Calu3 (cell line): ENCODE measurements at regions not wholly inside any gene's neighbourhood (a gene's known extent, or its start where the extent isn't known, plus 50 kb on each side); places are given as distances from the start of the nearest gene placed in this dataset.

Experiments used
- BruUV-seq: library from RNA; stranded (reverse); fragments of 400-500 nt; replicated peaks from 2 replicates; lab custom pipeline; 2021; lab: Mats Ljungman, UMichigan
- CTCF ChIA-PET: fragments of 300-600 bp; sonication (Branson Sonifier 250); formaldehyde crosslinking; loops from one replicate; lab custom pipeline; 2022; ENCODE audit warnings: antibody characterized with exemption; lab: Charles Lee
- DNase-seq: peaks from one replicate; pipeline ENCODE4 v3.0.0; 2022
- H3K27ac Mint-ChIP-seq: one replicate; pipeline ENCODE4 v1.8.0; 2022; ENCODE audit warnings: mixed read lengths; ENCODE audit not compliant: unreplicated experiment
- H3K27me3 Mint-ChIP-seq: one replicate; pipeline ENCODE4 v1.8.0; 2022; ENCODE audit warnings: mixed read lengths; ENCODE audit not compliant: unreplicated experiment
- H3K36me3 Mint-ChIP-seq: one replicate; pipeline ENCODE4 v1.8.0; 2022; ENCODE audit warnings: mild to moderate bottlenecking, moderate library complexity, mixed read lengths; ENCODE audit not compliant: insufficient read depth, unreplicated experiment
- H3K4me1 Mint-ChIP-seq: one replicate; pipeline ENCODE4 v1.8.0; 2022; ENCODE audit warnings: mild to moderate bottlenecking, low read depth, mixed read lengths; ENCODE audit not compliant: unreplicated experiment
- H3K4me3 Mint-ChIP-seq: one replicate; pipeline ENCODE4 v1.8.0; 2022; ENCODE audit warnings: mild to moderate bottlenecking, low read depth, moderate library complexity, mixed read lengths; ENCODE audit not compliant: unreplicated experiment
- H3K9me3 Mint-ChIP-seq: one replicate; pipeline ENCODE4 v1.8.0; 2022; ENCODE audit warnings: low read depth, mixed read lengths; ENCODE audit not compliant: unreplicated experiment
- intact Hi-C: fragments of 100-400 bp; cut with micrococcal nuclease; formaldehyde crosslinking; loops from one replicate; pipeline ENCODE4 v1.10.0; 2022; ENCODE audit not compliant: unreplicated experiment
- TF ChIP-seq, protein P1 (sequence below): fragments of 200-600 bp; IDR thresholded peaks from one replicate; pipeline ENCODE4 v1.8.0; 2022; ENCODE audit warnings: antibody characterized with exemption; ENCODE audit not compliant: unreplicated experiment

DNA sequence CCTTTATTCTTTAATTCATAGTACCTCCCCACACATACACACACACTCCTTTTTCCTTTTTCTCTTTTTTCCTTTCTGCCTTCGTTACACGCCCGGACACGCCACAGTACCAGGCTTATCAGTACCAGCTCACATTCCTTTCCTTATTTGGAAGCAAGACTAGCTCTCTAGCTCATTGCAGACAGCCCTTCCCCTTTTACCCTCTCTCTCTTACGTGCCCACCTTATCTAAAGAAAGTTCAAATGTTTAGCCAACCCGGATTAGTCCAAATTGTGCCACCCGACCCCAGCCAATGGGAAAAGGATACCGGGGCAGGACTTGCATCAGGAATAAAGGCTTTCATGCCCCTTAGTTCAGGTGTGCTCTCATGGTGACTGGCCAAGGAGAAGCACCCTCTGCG, 194.7 kb upstream of the VCX3A start:
- no peak for DNase-seq
- H3K27ac Mint-ChIP-seq: no peak overlapping the region
- H3K27me3 Mint-ChIP-seq: no peaks in the 10 kb centered on the region
- TF ChIP-seq, protein P1, sequence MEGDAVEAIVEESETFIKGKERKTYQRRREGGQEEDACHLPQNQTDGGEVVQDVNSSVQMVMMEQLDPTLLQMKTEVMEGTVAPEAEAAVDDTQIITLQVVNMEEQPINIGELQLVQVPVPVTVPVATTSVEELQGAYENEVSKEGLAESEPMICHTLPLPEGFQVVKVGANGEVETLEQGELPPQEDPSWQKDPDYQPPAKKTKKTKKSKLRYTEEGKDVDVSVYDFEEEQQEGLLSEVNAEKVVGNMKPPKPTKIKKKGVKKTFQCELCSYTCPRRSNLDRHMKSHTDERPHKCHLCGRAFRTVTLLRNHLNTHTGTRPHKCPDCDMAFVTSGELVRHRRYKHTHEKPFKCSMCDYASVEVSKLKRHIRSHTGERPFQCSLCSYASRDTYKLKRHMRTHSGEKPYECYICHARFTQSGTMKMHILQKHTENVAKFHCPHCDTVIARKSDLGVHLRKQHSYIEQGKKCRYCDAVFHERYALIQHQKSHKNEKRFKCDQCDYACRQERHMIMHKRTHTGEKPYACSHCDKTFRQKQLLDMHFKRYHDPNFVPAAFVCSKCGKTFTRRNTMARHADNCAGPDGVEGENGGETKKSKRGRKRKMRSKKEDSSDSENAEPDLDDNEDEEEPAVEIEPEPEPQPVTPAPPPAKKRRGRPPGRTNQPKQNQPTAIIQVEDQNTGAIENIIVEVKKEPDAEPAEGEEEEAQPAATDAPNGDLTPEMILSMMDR: no peak
- H3K4me3 Mint-ChIP-seq: no peak overlapping the region
- H3K36me3 Mint-ChIP-seq: no peaks in the 10 kb centered on the region
- CTCF ChIA-PET: no interaction called here
- BruUV-seq: no TSS peak
- no peaks in the 10 kb centered on the region for H3K4me1 Mint-ChIP-seq
- peaks cover 10% of the 10 kb centered on the region for H3K9me3 Mint-ChIP-seq
- intact Hi-C loops: no loop called here

DNA sequence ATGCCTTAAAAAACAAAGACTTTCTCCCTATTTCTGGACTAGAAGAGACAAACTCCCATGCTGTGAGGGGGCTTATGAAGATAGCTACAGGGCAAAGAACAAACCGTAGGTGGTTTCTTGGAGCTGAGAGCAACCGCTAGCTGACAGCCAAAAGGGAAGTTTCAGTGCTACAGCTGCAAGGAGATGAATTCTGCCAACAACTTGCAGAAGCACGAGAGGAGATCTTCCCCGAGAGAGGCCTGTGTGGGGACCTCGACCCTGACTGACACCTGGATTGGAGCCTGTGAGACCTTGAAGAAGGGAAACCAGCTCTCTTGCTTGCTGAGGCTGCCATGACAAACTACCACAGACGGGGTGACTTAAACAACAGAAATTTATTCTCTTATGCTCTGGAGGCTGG, 183.8 kb upstream of the VCX3A start:
- TF ChIP-seq, protein P1: no peak
- Mint-ChIP-seq H3K9me3 (peaks cover 10% of the 10 kb centered on the region), H3K4me1 (no peaks in the 10 kb centered on the region), H3K27ac (no peak overlapping the region), H3K4me3 (no peak overlapping the region), H3K27me3 (no peaks in the 10 kb centered on the region), H3K36me3 (no peaks in the 10 kb centered on the region)
- CTCF ChIA-PET: no interaction called here
- intact Hi-C loops: no loop called here
- no peak for DNase-seq
- BruUV-seq: no TSS peak

DNA sequence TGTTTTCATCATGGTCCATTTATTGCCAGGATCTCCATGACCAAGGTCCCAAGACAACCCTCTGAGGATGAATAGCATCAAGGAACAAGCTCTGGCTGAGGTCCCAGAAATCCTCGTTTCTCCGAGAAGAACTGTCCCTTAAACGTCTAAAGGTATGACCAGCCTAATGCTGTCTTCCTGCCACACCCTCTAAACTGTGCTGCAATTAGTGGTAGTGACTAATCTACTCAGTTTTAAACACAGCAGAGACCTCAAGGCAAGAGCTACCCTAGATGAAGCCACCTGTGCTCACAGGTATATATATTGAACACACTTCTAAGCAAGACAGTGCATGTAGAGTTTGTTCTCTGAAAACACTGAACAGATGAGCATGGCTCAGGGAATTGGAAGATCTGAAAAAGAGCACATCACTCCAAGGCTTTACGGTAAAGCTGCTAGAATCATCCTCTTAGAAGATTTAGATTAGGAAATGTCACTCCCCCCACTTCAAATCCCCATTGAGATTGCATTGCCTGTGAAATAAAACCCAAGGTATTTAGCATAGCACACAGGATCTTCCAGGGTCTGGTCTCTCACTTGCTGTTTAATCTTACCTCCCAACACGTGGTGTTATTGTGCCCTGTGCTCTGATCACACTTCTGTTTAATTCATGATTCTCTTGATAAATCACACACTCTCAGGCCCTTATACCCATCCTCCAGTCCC, 173.9 kb upstream of the VCX3A start:
- no peak for DNase-seq
- no peak overlapping the region for H3K4me3 Mint-ChIP-seq
- no peaks in the 10 kb centered on the region for H3K36me3 Mint-ChIP-seq
- no peaks in the 10 kb centered on the region for H3K27me3 Mint-ChIP-seq
- intact Hi-C loops: no loop called here
- H3K27ac Mint-ChIP-seq: no peak overlapping the region
- TF ChIP-seq, protein P1: no peak
- no TSS peak for BruUV-seq
- CTCF ChIA-PET: no interaction called here
- H3K4me1 Mint-ChIP-seq: no peaks in the 10 kb centered on the region
- peaks cover 3% of the 10 kb centered on the region for H3K9me3 Mint-ChIP-seq

DNA sequence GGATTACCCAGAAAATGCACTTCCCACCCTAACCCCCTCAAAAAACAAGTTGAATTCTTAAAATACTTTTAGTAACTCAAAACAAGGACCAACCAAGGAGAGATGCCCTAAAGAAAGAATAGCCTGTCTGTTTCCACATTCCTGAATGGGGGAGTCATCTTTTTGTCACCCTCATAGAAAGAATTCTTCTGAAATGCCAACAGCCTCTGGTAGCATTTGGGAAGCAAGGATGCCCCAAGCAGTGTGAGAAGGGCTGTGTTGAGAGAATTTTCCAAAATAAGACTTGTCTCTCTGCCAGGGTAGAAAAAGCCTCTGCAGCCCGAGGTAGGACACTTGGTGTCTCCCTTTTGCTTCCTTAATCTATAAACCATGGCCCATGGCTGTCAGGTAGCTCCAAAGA, 173.1 kb upstream of the VCX3A start:
- Mint-ChIP-seq H3K4me1 (no peaks in the 10 kb centered on the region), H3K27me3 (no peaks in the 10 kb centered on the region), H3K27ac (no peak overlapping the region), H3K36me3 (no peaks in the 10 kb centered on the region), H3K4me3 (no peak overlapping the region), H3K9me3 (peaks cover 3% of the 10 kb centered on the region)
- CTCF ChIA-PET: no interaction called here
- intact Hi-C loops: no loop called here
- DNase-seq: no peak
- BruUV-seq: no TSS peak
- TF ChIP-seq, protein P1: no peak
